HG03432 (cell line): ENCODE measurements at regions not wholly inside any gene's neighbourhood (a gene's known extent, or its start where the extent isn't known, plus 50 kb on each side); places are given as distances from the start of the nearest gene placed in this dataset.
A peak's percentile ranks its signal among the peaks of the same experiment; 100 is the strongest.
"Not testable (repeated sequence)": the region's sequence is repeated elsewhere in the genome, so short reads cannot be mapped to it uniquely, and the experiment has no call there.

Source experiments
- ATAC-seq: cut with Tn5 transposase; IDR thresholded peaks from one replicate; pipeline ENCODE4 v1.9.1; 2021; ENCODE audit warnings: mild to moderate bottlenecking, moderate library complexity; ENCODE audit not compliant: unreplicated experiment

DNA sequence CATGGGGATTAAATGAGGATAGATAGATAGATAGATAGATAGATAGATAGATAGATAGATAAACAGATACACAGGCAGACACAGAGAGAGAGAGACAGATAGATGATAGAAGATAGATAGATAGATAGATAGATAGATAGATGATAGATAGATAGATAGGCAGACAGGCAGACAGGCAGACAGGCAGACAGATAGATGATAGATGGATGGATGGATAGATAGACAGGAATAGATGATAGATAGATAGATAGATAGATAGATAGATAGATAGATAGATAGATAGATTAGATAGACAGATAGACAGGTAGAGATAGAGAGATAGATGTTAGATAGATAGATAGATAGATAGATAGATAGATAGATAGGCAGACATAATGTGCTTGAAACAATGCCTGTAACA, 137.3 kb downstream of the MED10 start:
- not testable (repeated sequence) for ATAC-seq

DNA sequence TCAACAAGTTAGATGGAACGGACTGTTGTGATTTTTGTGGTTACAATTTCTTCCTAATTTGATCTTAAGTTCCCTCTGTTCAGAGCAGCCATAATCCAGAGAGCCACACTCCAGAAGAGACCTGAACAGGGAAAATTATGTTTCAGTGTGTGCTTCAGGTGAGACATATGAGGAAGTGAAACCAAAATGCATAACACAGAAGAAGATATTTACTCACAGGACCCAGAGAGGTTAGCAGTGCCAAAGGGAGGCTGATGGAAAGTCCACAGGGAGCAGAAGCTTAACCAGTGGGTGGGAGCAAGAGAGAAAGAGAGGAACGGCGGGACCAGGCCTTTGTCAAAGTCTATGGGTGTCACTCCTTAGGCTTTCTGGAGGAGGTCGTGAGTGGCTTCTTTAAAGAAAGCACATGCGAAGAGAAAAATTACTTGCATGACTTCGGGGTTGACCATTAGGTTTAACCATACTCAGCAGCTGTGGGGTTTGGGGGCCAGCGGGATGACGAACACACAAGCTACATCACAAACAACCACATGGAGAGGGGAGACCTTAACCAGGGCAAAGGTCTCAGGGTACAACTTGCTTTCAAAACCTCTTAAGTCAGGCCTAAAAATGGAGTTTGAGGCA, 141.4 kb downstream of the MED10 start:
- peak; percentile 85 for ATAC-seq

DNA sequence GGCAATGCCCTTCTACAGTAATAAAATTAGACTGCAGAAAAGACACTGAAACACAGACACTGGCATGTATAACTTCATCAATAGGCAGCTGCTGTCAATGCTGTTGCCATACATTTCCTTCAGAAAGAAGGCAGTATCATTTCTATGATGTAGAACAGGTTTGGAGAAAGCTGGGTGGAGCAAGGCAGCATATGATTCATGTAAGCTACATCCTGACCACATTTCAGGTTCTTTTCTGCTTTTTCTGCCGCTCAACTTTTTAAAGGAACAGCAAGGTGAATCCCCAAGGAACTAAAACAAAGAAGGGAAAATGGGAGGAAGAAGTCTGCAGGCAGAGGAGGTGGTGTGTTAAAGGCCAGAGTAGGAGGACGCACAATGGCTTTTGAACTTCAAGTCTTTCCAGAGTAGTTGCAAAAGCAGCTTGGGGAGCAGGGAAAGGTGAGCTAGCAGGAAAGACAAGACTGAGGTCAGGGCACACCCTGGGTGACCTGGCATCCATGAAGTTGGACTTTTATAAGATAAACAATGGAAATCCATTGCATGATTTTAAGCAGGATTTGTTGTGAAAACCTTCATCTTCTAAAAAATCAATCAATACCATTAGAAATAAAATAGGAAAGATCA, 142.1 kb downstream of the MED10 start:
- no peak for ATAC-seq

DNA sequence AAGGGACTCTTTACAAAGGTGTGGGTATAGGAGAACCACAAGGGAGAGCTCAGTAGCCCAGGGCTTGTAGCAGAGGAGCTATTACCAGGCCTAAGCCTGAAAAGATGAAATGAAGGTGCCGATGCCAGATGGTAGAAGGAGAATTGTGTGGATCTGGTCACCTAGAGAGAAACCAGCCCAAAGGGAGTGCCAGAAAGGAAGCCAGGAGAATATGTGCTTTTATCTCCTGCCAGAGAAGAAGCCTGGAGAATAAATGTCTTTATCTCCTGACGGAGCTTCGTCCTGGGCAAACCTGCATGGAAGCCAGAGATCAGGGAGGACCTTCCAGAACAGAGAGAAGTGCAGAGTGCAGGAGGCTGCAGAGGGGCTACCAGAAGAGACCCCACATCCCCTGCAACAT, 142.6 kb downstream of the MED10 start:
- no peak for ATAC-seq

DNA sequence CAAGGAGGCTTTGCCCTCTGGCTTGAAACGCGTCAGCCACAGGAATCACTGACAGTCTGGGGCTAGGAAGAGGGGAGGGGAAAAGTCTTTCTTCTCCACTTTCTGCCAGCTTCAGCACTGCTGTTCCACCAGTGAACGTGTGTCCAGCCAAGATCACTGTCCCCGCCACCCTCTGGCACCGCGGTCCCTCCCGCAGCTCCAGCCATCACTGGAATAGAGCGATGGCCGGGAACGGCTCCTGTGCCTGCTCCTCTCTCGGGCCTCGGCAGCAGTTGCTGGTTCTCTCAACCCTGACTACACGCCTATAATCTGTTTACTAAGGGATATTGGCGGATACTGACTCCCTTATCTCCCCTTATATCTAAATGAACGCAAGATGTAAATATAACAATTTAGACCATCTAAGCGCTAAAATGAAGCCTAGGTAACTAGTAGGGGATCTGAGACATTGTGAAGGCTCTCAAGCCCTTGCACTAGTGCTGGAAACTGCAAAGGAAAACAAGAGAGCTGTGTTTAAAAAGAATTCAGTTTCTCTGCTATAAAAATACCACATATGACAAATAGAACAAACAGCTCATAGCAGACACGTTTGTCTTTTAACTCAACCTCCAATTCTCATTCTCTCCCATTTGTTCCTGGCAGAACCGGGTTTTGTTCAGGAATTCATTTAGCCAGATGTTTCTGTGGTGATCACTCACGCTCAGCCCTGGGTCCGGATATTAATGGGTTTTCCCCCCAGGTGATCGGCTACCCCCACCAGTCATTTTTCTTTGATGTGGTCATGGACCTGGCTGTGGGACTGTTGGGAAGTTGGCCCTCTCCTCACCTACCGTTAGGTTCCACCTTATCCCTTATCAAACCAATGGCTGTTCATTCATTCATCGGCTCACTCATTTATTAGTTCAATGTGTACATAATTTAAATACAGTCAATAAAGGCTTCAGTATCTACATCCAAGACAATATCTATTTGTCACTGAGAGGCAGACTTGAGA, 149.8 kb downstream of the MED10 start:
- ATAC-seq, result no peak

DNA sequence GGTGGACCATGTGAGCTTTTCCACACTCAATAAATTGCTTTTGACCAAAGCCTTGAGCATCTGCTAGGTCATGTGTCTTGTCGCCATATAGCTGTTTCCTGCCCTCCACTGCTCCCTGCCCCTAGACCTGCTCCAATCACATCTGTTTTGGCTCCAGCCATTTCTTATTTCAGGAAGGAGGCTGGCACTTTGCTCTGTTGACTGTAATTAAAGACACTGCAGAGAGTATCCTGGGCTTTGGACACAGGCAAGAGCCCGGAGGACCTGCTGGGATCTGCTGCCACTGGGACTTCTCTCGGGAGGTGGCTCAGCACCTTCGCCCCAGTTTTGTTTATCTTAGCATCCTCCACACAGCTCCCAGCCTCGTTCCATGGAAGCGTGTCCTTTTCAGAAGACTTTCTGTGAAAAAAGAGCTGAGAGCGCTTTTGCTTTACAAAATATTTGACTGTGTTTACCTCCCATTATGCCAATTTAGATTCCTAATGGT, 153.2 kb downstream of the MED10 start:
- ATAC-seq, result no peak

DNA sequence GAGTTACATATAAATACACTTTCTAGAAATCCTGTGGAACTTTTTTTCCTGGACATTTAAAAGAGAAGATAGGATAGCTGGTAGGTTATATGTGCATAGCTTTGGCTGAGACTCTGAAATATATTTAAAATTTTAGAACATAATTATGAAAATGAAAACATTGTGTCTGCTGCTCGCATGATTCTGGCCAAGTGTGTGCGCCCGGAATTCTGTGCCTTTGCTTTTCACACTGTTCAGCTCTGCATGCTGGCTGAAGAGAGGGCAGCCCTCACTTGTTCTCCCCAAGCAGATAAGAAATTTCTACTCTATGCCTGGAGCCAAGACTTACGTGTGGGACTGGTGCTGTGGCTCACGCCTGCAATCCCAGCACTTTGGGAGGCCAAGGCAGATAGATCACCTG, 153.9 kb downstream of the MED10 start:
- ATAC-seq, result no peak

DNA sequence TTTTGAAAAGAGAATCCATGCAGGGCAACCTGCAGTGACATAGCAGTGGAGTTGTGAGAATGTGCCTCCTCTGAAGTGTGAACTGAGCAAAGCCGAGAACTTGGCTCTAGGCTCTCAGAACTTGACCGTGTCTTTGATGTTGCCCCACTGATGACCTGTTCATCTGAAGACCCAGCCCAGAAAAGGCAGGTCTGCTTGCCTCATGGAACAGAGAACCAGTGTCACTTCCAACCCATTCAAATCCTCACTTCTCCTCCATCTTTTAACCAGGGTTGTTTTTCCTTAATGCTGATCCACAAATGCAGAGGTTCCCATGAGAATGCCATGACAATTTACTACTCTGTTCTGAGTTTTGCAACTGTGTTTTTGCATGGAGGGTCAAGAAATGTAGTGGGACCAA, 155.4 kb downstream of the MED10 start:
- ATAC-seq, result no peak

DNA sequence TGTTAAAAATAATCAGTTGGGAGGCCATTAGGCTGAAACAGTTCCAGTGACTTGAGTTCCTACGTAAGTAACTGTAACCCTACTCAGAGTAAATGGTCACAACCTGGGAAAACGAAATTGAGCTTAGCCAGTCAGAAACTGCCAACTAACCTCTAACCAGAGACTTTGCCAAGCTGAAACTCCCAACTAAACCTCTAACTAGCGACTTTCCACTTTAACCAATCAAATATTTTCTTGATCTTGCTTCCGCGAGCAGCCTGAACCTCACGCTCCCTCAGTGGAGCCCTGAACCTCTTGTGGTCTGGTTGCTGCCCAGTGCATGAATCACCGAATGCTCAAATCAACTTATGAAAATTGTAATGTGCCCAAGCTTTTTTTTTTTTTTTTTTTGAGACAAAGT, 156.2 kb downstream of the MED10 start:
- no peak for ATAC-seq

DNA sequence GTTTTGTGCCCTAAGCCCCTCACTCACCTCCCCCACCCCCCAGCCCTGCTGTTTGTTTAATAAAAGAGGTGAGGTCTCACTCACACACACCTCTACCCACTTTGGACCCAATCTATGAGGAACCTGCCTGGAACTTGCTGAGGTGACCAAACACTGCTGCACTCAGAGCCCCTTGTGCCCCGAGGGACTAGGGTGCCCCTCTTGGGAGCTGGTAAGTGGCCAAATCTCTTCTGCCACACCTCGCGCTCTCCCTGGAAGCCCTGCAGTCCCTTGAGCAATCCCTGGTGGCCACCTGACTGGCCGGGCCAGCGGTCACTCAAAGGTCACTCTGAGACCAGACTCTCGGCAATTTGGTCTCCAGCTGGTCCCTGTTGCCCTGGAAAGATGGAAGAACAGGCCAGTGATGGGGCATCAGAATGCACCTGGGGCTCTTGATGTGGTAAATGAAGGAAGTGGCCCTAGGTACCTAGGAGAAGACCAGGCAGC, 157.2 kb downstream of the MED10 start:
- ATAC-seq, result no peak

DNA sequence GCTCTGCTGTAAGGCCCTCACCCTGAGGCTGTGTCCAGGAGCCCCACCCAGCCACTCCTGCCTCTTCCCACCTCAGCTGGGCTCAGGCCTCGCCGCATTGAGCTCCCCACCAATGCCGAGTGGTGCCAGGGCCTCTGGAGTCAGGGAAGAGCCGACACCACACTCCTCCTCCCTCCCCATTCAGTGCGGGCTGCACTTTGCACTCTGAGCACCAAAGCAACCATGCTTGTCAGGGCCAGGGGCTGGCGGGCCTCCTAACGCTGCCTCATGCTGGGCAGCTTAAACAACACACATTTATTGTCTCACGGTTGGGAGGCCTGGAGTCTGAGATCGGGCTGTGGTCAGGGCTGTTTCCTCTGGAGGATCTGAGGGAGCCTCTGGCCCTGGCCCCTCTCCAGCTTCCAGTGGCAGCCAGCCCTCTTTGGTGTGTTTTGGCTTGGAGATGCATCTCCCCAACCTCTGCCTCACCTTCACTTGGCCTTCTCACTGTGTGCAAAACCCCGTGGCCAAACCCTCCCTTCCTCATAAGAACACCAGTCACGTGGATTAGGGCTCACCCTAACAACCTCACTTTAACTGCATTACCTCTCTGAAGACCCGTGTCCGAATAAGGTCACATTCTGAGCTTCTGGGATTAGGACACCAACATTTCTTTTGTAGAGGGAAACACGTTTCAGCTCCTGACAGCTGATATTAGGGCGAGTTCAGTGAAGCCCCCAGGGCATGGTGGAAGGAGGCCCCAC, 157.8 kb downstream of the MED10 start:
- ATAC-seq, result no peak

DNA sequence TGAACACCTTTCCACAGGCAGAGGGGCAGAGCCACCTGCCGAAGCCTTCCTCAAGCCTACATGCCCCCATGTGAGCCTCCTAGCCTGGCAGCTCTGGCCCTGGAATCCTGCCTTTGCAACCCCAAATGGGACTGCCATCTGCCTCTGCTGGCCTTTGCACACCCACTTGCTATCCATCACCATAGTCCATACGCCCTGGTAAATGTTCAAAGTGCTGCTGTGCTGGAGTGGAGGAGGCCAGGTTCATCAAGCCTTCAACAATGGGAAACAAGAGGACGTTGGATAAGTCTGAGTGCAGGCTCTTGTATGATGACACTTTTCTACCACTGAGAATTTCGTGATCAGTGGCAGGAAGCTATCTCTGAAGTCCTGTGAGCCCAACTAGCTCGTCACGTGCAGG, 159.8 kb downstream of the MED10 start:
- ATAC-seq, result no peak

DNA sequence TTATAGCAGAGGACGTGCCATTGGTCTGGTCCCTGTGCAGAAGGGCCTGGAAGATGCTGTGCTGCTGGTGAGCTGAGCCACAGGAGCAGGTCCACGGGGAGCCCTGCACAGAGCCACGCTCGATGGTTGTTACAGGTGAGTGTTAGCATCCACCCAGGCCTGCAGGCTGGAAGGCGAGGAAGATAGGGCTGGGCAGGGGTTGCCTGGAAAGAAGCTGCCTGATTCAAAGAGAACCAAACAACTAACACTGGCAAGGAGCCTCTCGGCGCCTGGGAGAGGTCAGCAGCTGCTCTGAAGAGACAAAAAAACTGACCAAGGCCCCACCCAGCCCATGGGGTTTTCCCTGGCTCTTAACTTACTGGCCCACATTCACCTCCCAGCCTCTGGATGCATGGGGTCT, 160.2 kb downstream of the MED10 start:
- ATAC-seq, result no peak

DNA sequence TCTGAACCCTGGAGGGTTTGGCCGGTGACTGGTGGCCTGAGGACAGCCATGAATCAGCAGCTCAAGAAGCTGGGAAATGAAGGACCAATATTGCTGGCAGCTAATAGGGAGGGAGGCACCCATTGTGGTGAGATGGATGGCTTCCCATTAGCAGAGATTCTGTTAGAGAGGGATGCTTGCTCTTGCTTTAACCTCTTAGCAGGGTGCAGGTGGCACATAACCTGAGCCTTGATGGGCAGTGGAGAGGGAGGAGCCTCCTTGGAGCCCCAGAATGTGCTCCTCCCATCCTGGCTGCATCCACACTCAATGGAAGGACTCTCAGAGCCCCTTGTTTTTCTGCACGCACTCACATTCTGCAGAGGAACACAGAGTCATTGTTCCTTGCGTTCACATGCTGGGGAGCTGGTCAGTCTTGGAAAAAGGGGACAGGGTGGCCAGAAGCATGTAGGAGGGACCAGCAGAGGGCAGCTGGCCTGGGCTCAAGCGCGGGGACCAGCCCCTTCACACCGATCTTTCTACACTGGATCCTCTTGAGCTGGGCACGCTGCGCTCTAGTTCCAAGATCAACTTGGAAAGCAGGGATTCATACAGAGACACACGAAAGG, 161.8 kb downstream of the MED10 start:
- ATAC-seq, result no peak

DNA sequence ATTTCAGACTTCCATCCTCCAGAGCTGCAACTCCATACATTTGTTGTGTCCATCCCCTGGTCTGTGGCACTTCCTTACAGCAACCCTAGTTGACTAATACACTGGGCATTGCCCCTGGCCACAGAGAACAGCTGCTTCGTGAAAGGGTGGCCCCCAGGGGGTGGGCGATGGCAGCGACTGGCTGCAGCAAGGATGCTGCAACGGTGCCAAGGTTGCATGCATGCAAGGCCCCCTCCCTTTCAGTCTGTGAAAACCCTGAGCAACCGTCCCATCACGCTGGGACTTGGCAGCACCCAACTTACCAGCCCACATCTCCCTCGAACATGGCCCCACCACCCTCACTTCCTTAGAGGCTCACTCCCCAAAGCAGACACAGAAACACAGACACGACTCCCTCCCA, 162.5 kb downstream of the MED10 start:
- ATAC-seq, result no peak

DNA sequence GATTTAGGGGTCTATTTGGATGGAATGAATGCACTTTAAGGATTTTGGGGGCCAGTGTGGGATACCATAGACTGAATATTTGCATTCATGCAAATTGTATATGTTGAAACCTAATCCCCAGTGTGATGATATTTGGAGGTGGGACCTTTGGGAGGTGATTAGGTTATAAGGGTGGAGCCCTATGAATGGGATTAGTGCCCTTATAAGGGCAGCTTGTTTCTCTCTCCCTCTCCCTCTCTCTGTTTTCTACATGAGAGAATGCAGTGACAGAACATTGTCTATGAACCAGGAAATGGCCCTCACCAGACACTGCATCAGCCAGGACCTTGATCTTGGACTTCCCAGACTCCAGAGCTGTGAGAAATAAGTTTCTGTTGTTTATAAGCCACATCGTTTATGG, 166.1 kb downstream of the MED10 start:
- no peak for ATAC-seq

DNA sequence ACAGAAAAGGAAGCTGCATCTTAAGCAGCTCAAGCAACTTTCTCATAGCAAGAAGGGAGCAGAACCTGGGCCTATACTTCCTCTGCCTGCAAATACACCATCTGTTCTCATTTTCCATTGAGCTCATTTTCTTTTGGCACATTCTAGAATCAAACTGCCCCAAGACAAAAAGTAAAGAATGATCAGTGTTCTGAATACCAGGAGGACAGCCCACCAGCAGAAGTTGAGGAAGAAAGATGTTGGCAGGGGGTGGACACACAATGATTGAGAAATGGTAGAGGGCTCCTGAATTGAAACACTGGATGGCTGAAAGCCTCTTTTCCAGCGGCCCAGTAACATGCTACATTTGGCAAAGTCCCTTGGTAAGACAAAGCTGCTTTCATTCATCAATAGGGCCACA, 171.8 kb downstream of the MED10 start:
- ATAC-seq, result no peak

DNA sequence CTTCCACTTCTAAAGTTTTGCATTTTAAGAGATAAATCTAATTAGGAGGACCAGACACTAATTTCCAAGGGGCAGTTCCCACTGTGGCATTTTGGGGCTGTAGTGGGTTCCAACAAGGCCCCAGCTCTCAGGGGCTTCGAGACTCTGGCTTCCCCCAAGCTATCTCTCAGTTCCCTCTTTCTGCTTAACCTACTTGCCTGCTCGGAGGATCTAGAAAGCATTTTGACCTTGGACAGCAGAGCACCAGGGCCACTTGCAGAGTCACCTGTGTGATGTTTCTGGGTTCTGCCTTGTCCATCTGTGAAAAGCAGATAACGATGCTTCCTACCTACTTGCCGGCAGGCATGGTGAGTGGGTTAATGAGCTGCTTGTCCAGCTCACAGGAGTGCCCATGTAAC, 175.4 kb downstream of the MED10 start:
- ATAC-seq, result peak; percentile 65

DNA sequence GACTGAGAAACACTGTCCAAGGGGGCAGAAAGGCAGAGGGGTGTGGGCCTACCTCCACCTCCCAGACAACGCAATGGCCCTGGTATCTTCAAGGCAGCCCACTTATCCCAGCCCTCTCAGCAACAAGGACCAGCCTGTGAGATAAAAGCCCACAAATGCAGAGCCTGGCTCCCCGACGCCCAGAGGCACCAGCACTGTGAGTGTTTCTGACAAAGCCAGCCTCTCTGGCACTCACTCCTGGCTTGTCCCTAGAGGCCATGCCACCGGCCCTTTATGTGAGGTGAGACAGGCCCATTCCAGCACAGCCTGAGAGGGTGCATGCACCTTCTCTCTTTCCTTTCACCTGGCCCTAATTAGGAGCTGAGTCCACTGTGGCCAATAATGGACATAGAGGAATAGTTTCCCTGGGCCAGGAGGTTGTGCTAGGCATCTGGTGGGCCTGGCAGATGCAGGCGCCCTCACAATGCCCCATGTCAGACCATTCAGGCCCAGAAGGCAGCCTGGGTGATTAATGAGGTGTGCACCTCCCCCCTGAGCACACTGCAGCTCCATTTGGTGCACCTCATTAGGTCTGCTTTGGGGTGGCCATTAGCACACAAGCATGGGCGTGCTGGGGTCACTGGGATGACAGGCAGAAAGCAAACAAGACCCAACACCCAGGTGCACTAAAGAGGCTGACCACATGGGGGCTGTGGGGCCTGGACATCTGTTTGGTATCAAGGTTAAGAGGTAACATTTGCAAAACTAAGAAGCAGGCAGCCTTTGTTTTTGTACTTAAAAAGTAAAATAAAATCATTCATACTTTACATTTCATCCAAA, 176.0 kb downstream of the MED10 start:
- no peak for ATAC-seq

DNA sequence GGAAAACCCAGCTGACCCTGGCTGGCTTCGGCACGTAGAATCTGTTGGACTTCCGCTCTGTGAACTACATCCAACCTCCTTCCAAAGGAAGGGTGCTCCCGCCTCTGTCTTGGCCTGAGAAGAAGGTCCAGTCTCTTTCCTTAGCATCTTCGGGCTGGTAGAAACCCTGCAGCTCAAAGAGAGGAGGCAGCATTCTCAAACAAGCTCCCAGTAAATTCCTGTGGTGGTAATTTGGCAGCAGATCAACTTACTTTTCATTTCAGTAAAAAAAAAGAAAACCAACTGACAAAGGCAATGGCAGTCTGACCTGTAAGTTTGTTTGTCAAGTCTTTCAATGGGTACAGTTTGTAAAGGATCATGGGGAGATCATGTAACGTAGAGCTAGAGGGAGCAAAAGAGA, 176.7 kb downstream of the MED10 start:
- ATAC-seq, result no peak
